Thyroid gland (tissue), 4 donors: ENCODE measurements at regions not wholly inside any gene's neighbourhood (a gene's known extent, or its start where the extent isn't known, plus 50 kb on each side); places are given as distances from the start of the nearest gene placed in this dataset.

ENCODE experiments used
- POLR2A ChIP-seq, 2 donors: fragments of 450-650 bp; IDR thresholded peaks; one replicate each; pipeline ENCODE4 v1.6.1; 2017; ENCODE audit warnings: antibody characterized with exemption in 2 of 2, mild to moderate bottlenecking in 2 of 2, moderate library complexity in 1 of 2
- TF ChIP-seq, protein P1 (sequence below), 6 experiments: fragments of 200-600 bp in 3 of 6; fragments of 450-650 bp in 3 of 6; sonication (generic) in 3 of 6; IDR thresholded peaks; one replicate each; pipeline ENCODE4 v1.5.1; 2016 to 2019; ENCODE audit warnings: antibody characterized with exemption in 6 of 6, mild to moderate bottlenecking in 2 of 6, inconsistent platforms in 1 of 6, moderate library complexity in 1 of 6

GRCh38 chr5:148950471-148950863 is 112.4 kb downstream of the SH3TC2 start:
- TF ChIP-seq POLR2A (IDR thresholded peaks at IDR 0.05): no peak
- TF ChIP-seq, protein P1, sequence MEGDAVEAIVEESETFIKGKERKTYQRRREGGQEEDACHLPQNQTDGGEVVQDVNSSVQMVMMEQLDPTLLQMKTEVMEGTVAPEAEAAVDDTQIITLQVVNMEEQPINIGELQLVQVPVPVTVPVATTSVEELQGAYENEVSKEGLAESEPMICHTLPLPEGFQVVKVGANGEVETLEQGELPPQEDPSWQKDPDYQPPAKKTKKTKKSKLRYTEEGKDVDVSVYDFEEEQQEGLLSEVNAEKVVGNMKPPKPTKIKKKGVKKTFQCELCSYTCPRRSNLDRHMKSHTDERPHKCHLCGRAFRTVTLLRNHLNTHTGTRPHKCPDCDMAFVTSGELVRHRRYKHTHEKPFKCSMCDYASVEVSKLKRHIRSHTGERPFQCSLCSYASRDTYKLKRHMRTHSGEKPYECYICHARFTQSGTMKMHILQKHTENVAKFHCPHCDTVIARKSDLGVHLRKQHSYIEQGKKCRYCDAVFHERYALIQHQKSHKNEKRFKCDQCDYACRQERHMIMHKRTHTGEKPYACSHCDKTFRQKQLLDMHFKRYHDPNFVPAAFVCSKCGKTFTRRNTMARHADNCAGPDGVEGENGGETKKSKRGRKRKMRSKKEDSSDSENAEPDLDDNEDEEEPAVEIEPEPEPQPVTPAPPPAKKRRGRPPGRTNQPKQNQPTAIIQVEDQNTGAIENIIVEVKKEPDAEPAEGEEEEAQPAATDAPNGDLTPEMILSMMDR (IDR thresholded peaks at IDR 0.05): no peak
